HCT116 (cell line): ENCODE measurements at regions not wholly inside any gene's neighbourhood (a gene's known extent, or its start where the extent isn't known, plus 50 kb on each side); places are given as distances from the start of the nearest gene placed in this dataset.

Source experiments
- ATAC-seq: fragments of 200-7000 bp; cut with Tn5 transposase; 2 replicates; pipeline ENCODE4 v1.9.1; 2020; ENCODE audit warnings: mild to moderate bottlenecking, moderate library complexity
- BruUV-seq: library from RNA; stranded (reverse); fragments of 400-500 nt; replicated peaks from 2 replicates; lab custom pipeline; 2021; lab: Mats Ljungman, UMichigan
- CTCF ChIA-PET: fragments of 300-600 bp; sonication (Branson Sonifier 250); formaldehyde crosslinking; loops from one replicate; lab custom pipeline; 2021; ENCODE audit warnings: antibody characterized with exemption; lab: Charles Lee
- POLR2A ChIA-PET: fragments of 300-600, 350-600 bp; sonication (Branson Sonifier 250); formaldehyde crosslinking; loops from one replicate; lab custom pipeline; 2021; ENCODE audit warnings: antibody characterized with exemption; lab: Charles Lee
- RAD21 ChIA-PET, 2 experiments: fragments of 300-600 bp; sonication (Branson Sonifier 250); formaldehyde crosslinking; loops; one replicate each; lab custom pipeline; 2023; ENCODE audit warnings: low total read pairs in 2 of 2; ENCODE audit not compliant: uncharacterized antibody in 2 of 2, unreplicated experiment in 2 of 2, low non-redundant PET in 1 of 2; lab: Charles Lee
- DNase-seq: peaks from one replicate; pipeline ENCODE4 v3.0.0-alpha.2; 2010; ENCODE audit warnings: low read depth, low spot score
- H2AFZ ChIP-seq: fragments of 200-600 bp; shearing (Covaris generic), sonication (generic); 2 replicates; pipeline ENCODE4 v1.6.1; 2017; ENCODE audit warnings: low read depth, mixed run types, mixed read lengths, antibody characterized with exemption, low read length; ENCODE audit not compliant: poor library complexity, severe bottlenecking
- H3K27ac ChIP-seq: 2 replicates; pipeline ENCODE4 v1.5.1; 2012; ENCODE audit warnings: low read depth, low read length
- H3K27me3 ChIP-seq: fragments of 200-600 bp; sonication (generic); 2 replicates; pipeline ENCODE4 v1.6.1; 2016; ENCODE audit warnings: mixed run types, low read length, mixed read lengths; ENCODE audit not compliant: insufficient read depth
- H3K36me3 ChIP-seq, 2 experiments: fragments of 200-500 bp in 1 of 2; fragments of 200-600 bp in 1 of 2; sonication (Bioruptor generic) in 1 of 2; sonication (generic) in 1 of 2; 2 replicates each; pipeline versions ENCODE4 v1.5.1 to v1.6.1; 2014 to 2016; ENCODE audit warnings: low read length in 2 of 2, inconsistent platforms in 1 of 2, mixed read lengths in 1 of 2, mixed run types in 1 of 2; ENCODE audit not compliant: insufficient read depth in 2 of 2, control insufficient read depth in 1 of 2
- H3K4me1 ChIP-seq, 2 experiments: fragments of 200-600 bp in 1 of 2; sonication (generic) in 1 of 2; 2 replicates each; pipeline versions ENCODE4 v1.5.1 to v1.6.1; 2012 to 2017; ENCODE audit warnings: low read length in 2 of 2, inconsistent platforms in 1 of 2, mild to moderate bottlenecking in 1 of 2, mixed read lengths in 1 of 2, mixed run types in 1 of 2, moderate library complexity in 1 of 2; ENCODE audit not compliant: insufficient read depth in 2 of 2, control insufficient read depth in 1 of 2
- H3K4me2 ChIP-seq: fragments of 200-600 bp; sonication (generic); 2 replicates; pipeline ENCODE4 v1.6.1; 2017; ENCODE audit warnings: mixed run types, low read length, mixed read lengths
- H3K4me3 ChIP-seq, 2 experiments: fragments of 200-600 bp in 1 of 2; sonication (generic) in 1 of 2; replicated peaks in 1 of 2; 2 replicates each; pipeline ENCODE4 v1.5.1; 2011 to 2016; ENCODE audit warnings: low read length in 2 of 2, control low read depth in 1 of 2, low read depth in 1 of 2, mild to moderate bottlenecking in 1 of 2, mixed read lengths in 1 of 2, mixed run types in 1 of 2
- H3K79me2 ChIP-seq: fragments of 200-600 bp; sonication (generic); 2 replicates; pipeline ENCODE4 v1.6.1; 2017; ENCODE audit warnings: mild to moderate bottlenecking, mixed run types, low read length, moderate library complexity, mixed read lengths; ENCODE audit not compliant: insufficient read depth
- H3K9ac ChIP-seq: fragments of 200-600 bp; sonication (generic); 2 replicates; pipeline ENCODE4 v1.6.1; 2016; ENCODE audit warnings: low read length, mixed read lengths
- H3K9me2 ChIP-seq: fragments of 200-600 bp; sonication (generic), shearing (Covaris generic); 2 replicates; pipeline ENCODE4 v1.6.1; 2017; ENCODE audit warnings: mixed run types, mild to moderate bottlenecking, moderate library complexity; ENCODE audit not compliant: insufficient read depth
- H3K9me3 ChIP-seq, 2 experiments: fragments of 200-500 bp in 1 of 2; fragments of 200-600 bp in 1 of 2; sonication (Bioruptor generic) in 1 of 2; sonication (generic) in 1 of 2; 2 replicates each; pipeline ENCODE4 v1.6.1; 2014 to 2017; ENCODE audit warnings: low read length in 2 of 2, mixed read lengths in 2 of 2, inconsistent platforms in 1 of 2, low read depth in 1 of 2, mild to moderate bottlenecking in 1 of 2, mixed run types in 1 of 2, moderate library complexity in 1 of 2; ENCODE audit not compliant: control insufficient read depth in 1 of 2, insufficient read depth in 1 of 2
- H4K20me1 ChIP-seq: fragments of 200-600 bp; sonication (generic), shearing (Covaris generic); 2 replicates; pipeline ENCODE4 v1.6.1; 2017; ENCODE audit warnings: mixed run types, mild to moderate bottlenecking, moderate library complexity; ENCODE audit not compliant: insufficient read depth
- ATF3 ChIP-seq: IDR thresholded peaks from 2 replicates; pipeline ENCODE4 v1.6.1; 2012
- CBX3 ChIP-seq: IDR thresholded peaks from 2 replicates; pipeline ENCODE4 v1.6.1; 2012; ENCODE audit warnings: low read depth
- CEBPB ChIP-seq: IDR thresholded peaks from 2 replicates; pipeline ENCODE4 v1.6.1; 2012; ENCODE audit warnings: low read depth
- CTCF ChIP-seq, 3 experiments: fragments of 200-600 bp in 1 of 3; sonication (generic) in 1 of 3; IDR thresholded peaks in 2 of 3; conservative IDR thresholded peaks in 1 of 3; 2 replicates each; pipeline ENCODE4 v1.5.1; 2012 to 2017; ENCODE audit warnings: low read depth in 2 of 3, low read length in 2 of 3, antibody characterized with exemption in 1 of 3, borderline replicate concordance in 1 of 3, control low read depth in 1 of 3, mild to moderate bottlenecking in 1 of 3, mixed read lengths in 1 of 3, mixed run types in 1 of 3, moderate library complexity in 1 of 3; ENCODE audit not compliant: insufficient read depth in 1 of 3
- EGR1 ChIP-seq: IDR thresholded peaks from 2 replicates; pipeline ENCODE4 v1.6.1; 2012; ENCODE audit warnings: low read depth
- ELF1 ChIP-seq: IDR thresholded peaks from 2 replicates; pipeline ENCODE4 v1.6.1; 2012; ENCODE audit warnings: low read depth, borderline replicate concordance
- EZH2 ChIP-seq: fragments of 200-600 bp; sonication (generic); IDR thresholded peaks from 2 replicates; pipeline ENCODE4 v1.6.1; 2017; ENCODE audit warnings: antibody characterized with exemption, mixed run types
- EZH2phosphoT487 ChIP-seq: fragments of 200-600 bp; IDR thresholded peaks from 2 replicates; pipeline ENCODE4 v1.6.1; 2018; ENCODE audit warnings: antibody characterized with exemption, borderline replicate concordance
- FOSL1 ChIP-seq: IDR thresholded peaks from 2 replicates; pipeline ENCODE4 v1.6.1; 2012; ENCODE audit warnings: low read depth
- JUND ChIP-seq: IDR thresholded peaks from 2 replicates; pipeline ENCODE4 v1.6.1; 2012
- POLR2AphosphoS5 ChIP-seq: IDR thresholded peaks from 2 replicates; pipeline ENCODE4 v1.6.1; 2011; ENCODE audit warnings: mild to moderate bottlenecking, low read depth, low read length, moderate library complexity
- SIN3A ChIP-seq: IDR thresholded peaks from 2 replicates; pipeline ENCODE4 v1.6.1; 2012; ENCODE audit warnings: low read depth
- SP1 ChIP-seq: IDR thresholded peaks from 2 replicates; pipeline ENCODE4 v1.6.1; 2012; ENCODE audit warnings: low read depth
- SRF ChIP-seq: IDR thresholded peaks from 2 replicates; pipeline ENCODE4 v1.6.1; 2012; ENCODE audit warnings: low read depth
- YY1 ChIP-seq: IDR thresholded peaks from 2 replicates; pipeline ENCODE4 v1.6.1; 2011; ENCODE audit warnings: low read length, low read depth, moderate library complexity, mild to moderate bottlenecking; ENCODE audit not compliant: insufficient replicate concordance; ENCODE audit errors: extremely low read depth
- ZBTB33 ChIP-seq: IDR thresholded peaks from 2 replicates; pipeline ENCODE4 v1.6.1; 2011; ENCODE audit warnings: mild to moderate bottlenecking, low read length, moderate library complexity; ENCODE audit not compliant: insufficient replicate concordance; ENCODE audit errors: extremely low read depth
- ZFX ChIP-seq: fragments of 450-650 bp; IDR thresholded peaks from 2 replicates; pipeline ENCODE4 v1.6.1; 2017
- ZNF274 ChIP-seq: fragments of 200-500 bp; sonication (Bioruptor generic); IDR thresholded peaks from 2 replicates; pipeline ENCODE4 v1.6.1; 2014; ENCODE audit warnings: mild to moderate bottlenecking, low read depth, low read length, inconsistent platforms
- intact Hi-C: fragments of 100-400 bp; cut with micrococcal nuclease; formaldehyde crosslinking; loops from 2 replicates; pipeline ENCODE4 v1.10.0; 2022

- no peaks in the 10 kb centered on the region for H3K36me3 ChIP-seq
- H3K4me1 ChIP-seq = peaks cover 3 to 7% of the 10 kb centered on the region in 2 experiments; a peak in 1 of 4 replicates
- ChIA-PET RAD21 (no interaction called here), POLR2A (no interaction called here), CTCF (no interaction called here)
- no TSS peak for BruUV-seq
- no peak overlapping the region for H3K4me3 ChIP-seq
- intact Hi-C loops = no loop called here
- H4K20me1 ChIP-seq = no peaks in the 10 kb centered on the region
- no peaks in the 10 kb centered on the region for H3K27me3 ChIP-seq
- no peak for DNase-seq
- no peak overlapping the region for H3K9ac ChIP-seq
- H3K79me2 ChIP-seq = no peaks in the 10 kb centered on the region
- ATAC-seq = no peak
- no peaks in the 10 kb centered on the region for H3K9me2 ChIP-seq
- TF ChIP-seq ZFX (no peak), ATF3 (no peak), ZBTB33 (no peak), CEBPB (no peak), ZNF274 (no peak), YY1 (no peak), SIN3A (no peak), CTCF (IDR thresholded peaks at IDR 0.05 in 2 of 3, conservative IDR thresholded peaks at IDR 0.05 in 1 of 3; ENCODE audit: borderline replicate concordance in 1 of 3, insufficient read depth in 1 of 3, low read depth in 2 of 3, low read length in 2 of 3) (no peak), CBX3 (no peak), ELF1 (no peak), SP1 (no peak), EZH2phosphoT487 (no peak), JUND (no peak), SRF (no peak), EGR1 (no peak), POLR2AphosphoS5 (no peak), FOSL1 (no peak), EZH2 (no peak)
- no peak overlapping the region for H2AFZ ChIP-seq
- no peak overlapping the region for H3K27ac ChIP-seq
- no peak overlapping the region for H3K4me2 ChIP-seq
- no peaks in the 10 kb centered on the region for H3K9me3 ChIP-seq
Measured at GRCh38 chr5:103375863-103376591, 117.5 kb downstream of the MACIR start.
